Neural progenitor cell (in vitro differentiated cells): ENCODE measurements at regions not wholly inside any gene's neighbourhood (a gene's known extent, or its start where the extent isn't known, plus 50 kb on each side); places are given as distances from the start of the nearest gene placed in this dataset.
A peak's percentile ranks its signal among the peaks of the same experiment; 100 is the strongest.

Experiments
- DNase-seq: peaks from one replicate; pipeline ENCODE4 v3.0.0-alpha.2; 2016; ENCODE audit warnings: low spot score
- H2AFZ ChIP-seq: fragments of 200-600 bp; sonication (generic); replicated peaks from 2 replicates; pipeline ENCODE4 v1.6.1; 2016; ENCODE audit warnings: antibody characterized with exemption
- H3F3A ChIP-seq: fragments of 200-600 bp; sonication (generic); 2 replicates; pipeline ENCODE4 v1.6.1; 2016; ENCODE audit warnings: antibody characterized with exemption, low read depth
- H3K27ac ChIP-seq: fragments of 200-600 bp; sonication (generic); 2 replicates; pipeline ENCODE4 v1.5.1; 2016; ENCODE audit warnings: mild to moderate bottlenecking
- H3K27me3 ChIP-seq: fragments of 200-600 bp; sonication (generic); 2 replicates; pipeline ENCODE4 v1.6.1; 2016; ENCODE audit warnings: mild to moderate bottlenecking, moderate library complexity
- H3K36me3 ChIP-seq: fragments of 200-600 bp; sonication (generic); 2 replicates; pipeline ENCODE4 v1.5.1; 2016
- H3K4me1 ChIP-seq: fragments of 200-600 bp; sonication (generic); 2 replicates; pipeline ENCODE4 v1.6.1; 2016; ENCODE audit warnings: mixed run types
- H3K4me2 ChIP-seq: fragments of 200-600 bp; sonication (generic); 2 replicates; pipeline ENCODE4 v1.6.1; 2016
- H3K4me3 ChIP-seq: fragments of 200-600 bp; sonication (generic); 2 replicates; pipeline ENCODE4 v1.5.1; 2016
- H3K79me2 ChIP-seq: fragments of 200-600 bp; sonication (generic); 2 replicates; pipeline ENCODE4 v1.6.1; 2016; ENCODE audit warnings: low read depth
- H3K9ac ChIP-seq: fragments of 200-600 bp; sonication (generic); 2 replicates; pipeline ENCODE4 v1.6.1; 2016
- H3K9me3 ChIP-seq: fragments of 200-600 bp; sonication (generic); 2 replicates; pipeline ENCODE4 v1.5.1; 2016; ENCODE audit warnings: low read depth
- H4K20me1 ChIP-seq: fragments of 200-600 bp; sonication (generic); 2 replicates; pipeline ENCODE4 v1.6.1; 2016; ENCODE audit warnings: low read depth
- H3K27ac Mint-ChIP-seq: 3 replicates; pipeline ENCODE4 v1.8.0; 2021; ENCODE audit warnings: mixed read lengths
- H3K27me3 Mint-ChIP-seq: 2 replicates; pipeline ENCODE4 v1.8.0; 2022; ENCODE audit warnings: low read depth, mild to moderate bottlenecking, inconsistent platforms, moderate library complexity, mixed read lengths; ENCODE audit not compliant: insufficient read depth
- H3K36me3 Mint-ChIP-seq: 3 replicates; pipeline ENCODE4 v1.8.0; 2021; ENCODE audit warnings: mixed read lengths
- H3K4me1 Mint-ChIP-seq: 3 replicates; pipeline ENCODE4 v1.8.0; 2021; ENCODE audit warnings: mixed read lengths
- H3K4me3 Mint-ChIP-seq: 3 replicates; pipeline ENCODE4 v1.8.0; 2021; ENCODE audit warnings: mild to moderate bottlenecking, moderate library complexity, mixed read lengths
- H3K9me3 Mint-ChIP-seq: 3 replicates; pipeline ENCODE4 v1.8.0; 2020; ENCODE audit warnings: mixed read lengths
- CTCF ChIP-seq: fragments of 200-600 bp; sonication (generic); IDR thresholded peaks from 2 replicates; pipeline ENCODE4 v1.5.1; 2017; ENCODE audit warnings: antibody characterized with exemption, mild to moderate bottlenecking
- EZH2 ChIP-seq: fragments of 200-600 bp; sonication (generic); IDR thresholded peaks from 2 replicates; pipeline ENCODE4 v1.6.1; 2017; ENCODE audit warnings: antibody characterized with exemption, mild to moderate bottlenecking, moderate library complexity
- EZH2phosphoT487 ChIP-seq: fragments of 200-600 bp; sonication (generic); IDR thresholded peaks from 2 replicates; pipeline ENCODE4 v1.6.1; 2017; ENCODE audit warnings: antibody characterized with exemption

- DNase-seq, result no peak
Observed at GRCh38 chr7:54409917-54410316, 132.3 kb upstream of the VSTM2A start.

DNA sequence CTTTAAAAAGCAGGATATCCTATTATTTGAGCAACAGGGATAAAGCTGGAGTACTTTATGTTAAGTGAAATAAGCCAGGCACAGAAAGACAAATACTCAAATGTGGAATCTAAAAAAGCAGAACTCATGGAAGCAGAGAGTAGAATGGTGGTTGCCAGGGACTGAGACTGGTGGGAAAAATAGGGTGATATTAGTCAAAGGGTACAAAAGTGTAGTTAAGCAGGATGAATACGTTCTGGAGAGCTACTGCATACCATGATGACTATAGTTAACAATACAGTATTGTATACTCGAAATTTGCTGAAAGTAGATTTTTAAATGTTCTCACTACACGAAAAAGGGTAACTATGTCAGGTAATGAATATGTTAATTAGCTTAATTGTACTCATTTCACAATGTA is 125.5 kb upstream of the VSTM2A start:
- Histone ChIP-seq H3K36me3 (no peaks in the 10 kb centered on the region), H3K27ac (no peak overlapping the region), H3K4me2 (no peak overlapping the region), H3K4me1 (no peaks in the 10 kb centered on the region), H3K9me3 (no peaks in the 10 kb centered on the region), H2AFZ (no peak overlapping the region), H3F3A (no peaks in the 10 kb centered on the region), H4K20me1 (no peaks in the 10 kb centered on the region), H3K27me3 (no peaks in the 10 kb centered on the region), H3K4me3 (no peak overlapping the region), H3K9ac (no peak overlapping the region), H3K79me2 (no peaks in the 10 kb centered on the region)
- no peak for DNase-seq
- Mint-ChIP-seq H3K36me3 (no peaks in the 10 kb centered on the region), H3K27me3 (no peaks in the 10 kb centered on the region), H3K4me1 (no peaks in the 10 kb centered on the region), H3K27ac (no peak overlapping the region), H3K4me3 (no peak overlapping the region), H3K9me3 (peaks cover 3% of the 10 kb centered on the region)
- no peak for TF ChIP-seq EZH2phosphoT487
- no peak for TF ChIP-seq EZH2
- no peak for TF ChIP-seq CTCF

More at GRCh38 chr7:54409917-54410316, 132.3 kb upstream of the VSTM2A start:
- Histone ChIP-seq H3K27ac (no peak overlapping the region), H2AFZ (no peak overlapping the region), H4K20me1 (no peaks in the 10 kb centered on the region), H3K9me3 (no peaks in the 10 kb centered on the region), H3F3A (no peaks in the 10 kb centered on the region), H3K4me1 (no peaks in the 10 kb centered on the region), H3K9ac (no peak overlapping the region), H3K4me3 (no peak overlapping the region), H3K79me2 (no peaks in the 10 kb centered on the region), H3K4me2 (no peak overlapping the region), H3K27me3 (no peaks in the 10 kb centered on the region), H3K36me3 (no peaks in the 10 kb centered on the region)
- Mint-ChIP-seq H3K9me3 (peaks cover 13% of the 10 kb centered on the region), H3K4me1 (no peaks in the 10 kb centered on the region), H3K27ac (no peak overlapping the region), H3K4me3 (no peak overlapping the region), H3K36me3 (no peaks in the 10 kb centered on the region), H3K27me3 (no peaks in the 10 kb centered on the region)
- TF ChIP-seq EZH2phosphoT487, result no peak
- no peak for TF ChIP-seq CTCF
- no peak for TF ChIP-seq EZH2

DNA sequence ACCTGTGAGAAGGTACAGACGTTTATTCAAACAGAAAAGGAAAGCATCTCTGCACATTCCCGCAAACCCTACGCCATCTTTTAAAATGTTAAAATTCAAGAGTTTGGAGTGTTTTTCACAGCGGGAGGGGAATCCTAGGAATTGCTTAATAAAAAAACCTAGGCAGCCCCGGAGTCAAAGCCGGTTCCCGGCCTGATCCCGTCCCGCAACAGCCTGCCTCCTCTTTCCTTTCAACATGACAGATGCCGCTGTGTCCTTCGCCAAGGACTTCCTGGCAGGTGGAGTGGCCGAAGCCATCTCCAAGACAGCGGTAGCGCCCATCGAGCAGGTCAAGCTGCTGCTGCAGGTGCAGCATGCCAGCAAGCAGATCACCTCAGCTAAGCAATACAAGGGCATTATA is 123.0 kb upstream of the VSTM2A start:
- H3K27ac Mint-ChIP-seq, result no peak overlapping the region
- H3K4me3 ChIP-seq, result no peak overlapping the region
- no peaks in the 10 kb centered on the region for H3K36me3 ChIP-seq
- no peaks in the 10 kb centered on the region for H3K36me3 Mint-ChIP-seq
- TF ChIP-seq EZH2 (no peak), CTCF (no peak), EZH2phosphoT487 (no peak)
- no peaks in the 10 kb centered on the region for H4K20me1 ChIP-seq
- H3K79me2 ChIP-seq, result no peaks in the 10 kb centered on the region
- no peak for DNase-seq
- H3K4me2 ChIP-seq, result no peak overlapping the region
- H3K4me1 ChIP-seq, result no peaks in the 10 kb centered on the region
- H3K27ac ChIP-seq, result no peak overlapping the region
- no peaks in the 10 kb centered on the region for H3K27me3 ChIP-seq
- H3K27me3 Mint-ChIP-seq, result no peaks in the 10 kb centered on the region
- H3K9me3 Mint-ChIP-seq, result no peaks in the 10 kb centered on the region
- no peak overlapping the region for H3K9ac ChIP-seq
- no peaks in the 10 kb centered on the region for H3K4me1 Mint-ChIP-seq
- H3K9me3 ChIP-seq, result no peaks in the 10 kb centered on the region
- no peak overlapping the region for H3K4me3 Mint-ChIP-seq
- H3F3A ChIP-seq, result no peaks in the 10 kb centered on the region
- peak overlapping the region; percentile 50 for H2AFZ ChIP-seq

DNA sequence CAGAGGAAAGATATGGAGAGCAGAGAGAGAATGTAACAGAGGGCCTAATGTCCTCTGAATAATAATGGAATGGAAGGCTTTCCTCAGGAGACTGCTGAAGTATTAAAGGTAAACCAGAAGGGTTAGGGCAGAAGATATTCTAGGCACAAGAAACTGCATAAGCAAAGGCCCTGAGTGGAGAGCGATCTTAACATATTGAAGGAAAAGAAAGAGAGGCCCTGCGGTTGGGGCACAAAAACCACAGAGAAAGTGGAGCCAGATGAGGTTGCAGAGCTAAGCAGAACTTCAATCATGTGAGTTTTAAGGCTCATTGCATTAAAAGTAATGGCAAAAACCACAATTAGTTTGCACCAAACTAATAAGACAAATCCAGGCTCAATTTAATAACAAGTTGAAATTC is 115.8 kb upstream of the VSTM2A start:
- Histone ChIP-seq H2AFZ (no peak overlapping the region), H4K20me1 (no peaks in the 10 kb centered on the region)
- DNase-seq, result no peak

More for the DNA sequence above, 115.8 kb upstream of the VSTM2A start:
- H3K36me3 ChIP-seq, result no peaks in the 10 kb centered on the region
- Mint-ChIP-seq H3K27me3 (no peaks in the 10 kb centered on the region), H3K4me1 (no peaks in the 10 kb centered on the region), H3K36me3 (no peaks in the 10 kb centered on the region), H3K9me3 (peaks cover 2% of the 10 kb centered on the region), H3K4me3 (no peak overlapping the region), H3K27ac (no peak overlapping the region)
- no peak overlapping the region for H3K4me3 ChIP-seq
- no peaks in the 10 kb centered on the region for H3K4me1 ChIP-seq
- TF ChIP-seq EZH2 (no peak), EZH2phosphoT487 (no peak), CTCF (no peak)
- H3K4me2 ChIP-seq, result no peak overlapping the region
- no peaks in the 10 kb centered on the region for H3F3A ChIP-seq
- H3K9ac ChIP-seq, result no peak overlapping the region
- H3K79me2 ChIP-seq, result no peaks in the 10 kb centered on the region
- no peaks in the 10 kb centered on the region for H3K9me3 ChIP-seq
- H3K27me3 ChIP-seq, result no peaks in the 10 kb centered on the region
- no peak overlapping the region for H3K27ac ChIP-seq
